HEK293 (cell line): ENCODE measurements at regions not wholly inside any gene's neighbourhood (a gene's known extent, or its start where the extent isn't known, plus 50 kb on each side); places are given as distances from the start of the nearest gene placed in this dataset.

Source experiments
- CTCF ChIA-PET: fragments of 350-600 bp; formaldehyde crosslinking; extraction: SDS; loops from one replicate; lab custom pipeline; 2021; ENCODE audit warnings: antibody characterized with exemption; lab: Yijun Ruan, JAX
- POLR2A ChIA-PET: fragments of 300-600 bp; formaldehyde crosslinking; extraction: SDS; loops from one replicate; lab custom pipeline; 2020; ENCODE audit warnings: antibody characterized with exemption, inconsistent platforms; lab: Yijun Ruan, JAX
- H3K27ac ChIP-seq: fragments of 200-500 bp; sonication (Bioruptor generic); 2 replicates; pipeline ENCODE4 v1.5.1; 2014; ENCODE audit warnings: low read depth, low read length, control low read depth, inconsistent platforms; ENCODE audit errors: extremely low read depth
- H3K36me3 ChIP-seq, 2 experiments: fragments of 200-500 bp in 1 of 2; sonication (Bioruptor generic) in 1 of 2; 1 replicate in 1 of 2; 2 replicates in 1 of 2; pipeline ENCODE4 v1.5.1; 2014 to 2017; ENCODE audit warnings: inconsistent platforms in 2 of 2, low read length in 2 of 2; ENCODE audit not compliant: control insufficient read depth in 2 of 2, insufficient read depth in 1 of 2
- H3K4me1 ChIP-seq: fragments of 200-500 bp; sonication (Bioruptor generic); 2 replicates; pipeline ENCODE4 v1.5.1; 2014; ENCODE audit warnings: mild to moderate bottlenecking, low read length, inconsistent platforms; ENCODE audit not compliant: control insufficient read depth, insufficient read depth
- H3K4me3 ChIP-seq: 2 replicates; pipeline ENCODE4 v1.5.1; 2011; ENCODE audit warnings: low read depth, mild to moderate bottlenecking, control low read depth, low read length, moderate library complexity
- H3K9me3 ChIP-seq: fragments of 200-500 bp; sonication (Bioruptor generic); 2 replicates; pipeline ENCODE4 v1.5.1; 2014; ENCODE audit warnings: low read depth, low read length, inconsistent platforms; ENCODE audit not compliant: control insufficient read depth, insufficient read depth
- HIC1 ChIP-seq: fragments of 450-650 bp; formaldehyde crosslinking; IDR thresholded peaks from 2 replicates; pipeline ENCODE4 v1.5.1; 2016; ENCODE audit warnings: missing biosample characterization, missing genetic modification characterization
- KLF17 ChIP-seq: fragments of 450-650 bp; formaldehyde crosslinking; IDR thresholded peaks from 2 replicates; pipeline ENCODE4 v1.5.1; 2016; ENCODE audit warnings: missing biosample characterization, missing genetic modification characterization
- PATZ1 ChIP-seq: fragments of 450-650 bp; formaldehyde crosslinking; IDR thresholded peaks from 2 replicates; pipeline ENCODE4 v1.5.1; 2016; ENCODE audit warnings: missing biosample characterization, missing genetic modification characterization
- PRDM1 ChIP-seq: fragments of 450-650 bp; formaldehyde crosslinking; IDR thresholded peaks from 2 replicates; pipeline ENCODE4; 2016; ENCODE audit warnings: missing biosample characterization, missing genetic modification characterization
- SETDB1 ChIP-seq: IDR thresholded peaks from one replicate; pipeline ENCODE4 v1.6.1; 2017; ENCODE audit warnings: mild to moderate bottlenecking, low read length, moderate library complexity, mixed read lengths; ENCODE audit not compliant: insufficient read length
- TCF7L2 ChIP-seq: IDR thresholded peaks from 2 replicates; pipeline ENCODE4 v1.6.1; 2011; ENCODE audit warnings: low read depth, mild to moderate bottlenecking, inconsistent platforms, low read length, moderate library complexity, borderline replicate concordance
- ZNF114 ChIP-seq: fragments of 450-650 bp; formaldehyde crosslinking; IDR thresholded peaks from 2 replicates; pipeline ENCODE4 v1.5.0; 2017; ENCODE audit warnings: missing biosample characterization, missing genetic modification characterization
- ZNF155 ChIP-seq: fragments of 450-650 bp; formaldehyde crosslinking; IDR thresholded peaks from 2 replicates; pipeline ENCODE4 v1.5.1; 2016; ENCODE audit warnings: missing biosample characterization, missing genetic modification characterization
- ZNF202 ChIP-seq: fragments of 450-650 bp; formaldehyde crosslinking; IDR thresholded peaks from 2 replicates; pipeline ENCODE4 v1.5.1; 2016; ENCODE audit warnings: missing biosample characterization, missing genetic modification characterization, borderline replicate concordance
- ZNF223 ChIP-seq: fragments of 450-650 bp; formaldehyde crosslinking; IDR thresholded peaks from 2 replicates; pipeline ENCODE4 v1.5.1; 2016; ENCODE audit warnings: missing biosample characterization, missing genetic modification characterization
- ZNF274 ChIP-seq, 2 experiments: fragments of 200-500 bp in 1 of 2; fragments of 450-650 bp in 1 of 2; sonication (Bioruptor generic) in 1 of 2; formaldehyde crosslinking in 1 of 2; IDR thresholded peaks; 2 replicates each; pipeline versions ENCODE4 v1.5.1 to v1.6.1; 2014 to 2016; ENCODE audit warnings: borderline replicate concordance in 1 of 2, inconsistent platforms in 1 of 2, low read length in 1 of 2, missing biosample characterization in 1 of 2, missing genetic modification characterization in 1 of 2
- ZNF354C ChIP-seq: fragments of 450-650 bp; formaldehyde crosslinking; IDR thresholded peaks from 2 replicates; pipeline ENCODE4 v1.5.1; 2016; ENCODE audit warnings: missing biosample characterization, missing genetic modification characterization, low read depth, borderline replicate concordance
- ZNF394 ChIP-seq: fragments of 450-650 bp; formaldehyde crosslinking; IDR thresholded peaks from 2 replicates; pipeline ENCODE4 v1.5.1; 2016; ENCODE audit warnings: missing biosample characterization, missing genetic modification characterization, mild to moderate bottlenecking, moderate library complexity, borderline replicate concordance
- ZNF398 ChIP-seq: fragments of 450-650 bp; formaldehyde crosslinking; IDR thresholded peaks from 2 replicates; pipeline ENCODE4 v1.5.1; 2017; ENCODE audit warnings: missing biosample characterization, missing genetic modification characterization
- ZNF433 ChIP-seq: fragments of 450-650 bp; formaldehyde crosslinking; IDR thresholded peaks from 2 replicates; pipeline ENCODE4 v1.5.1; 2016; ENCODE audit warnings: missing biosample characterization, missing genetic modification characterization, low read depth
- ZNF555 ChIP-seq: fragments of 450-650 bp; formaldehyde crosslinking; conservative IDR thresholded peaks from 2 replicates; pipeline ENCODE4 v1.5.1; 2017; ENCODE audit warnings: missing biosample characterization, mild to moderate bottlenecking, missing genetic modification characterization, inconsistent platforms
- ZNF561 ChIP-seq: fragments of 450-650 bp; IDR thresholded peaks from 2 replicates; pipeline ENCODE4 v1.5.1; 2018; ENCODE audit warnings: missing biosample characterization, missing genetic modification characterization, borderline replicate concordance
- ZNF76 ChIP-seq: fragments of 450-650 bp; formaldehyde crosslinking; IDR thresholded peaks from 2 replicates; pipeline ENCODE4; 2016; ENCODE audit warnings: low read depth, missing biosample characterization, missing genetic modification characterization, borderline replicate concordance
- TF ChIP-seq, protein P1 (sequence below): fragments of 450-650 bp; formaldehyde crosslinking; optimal IDR thresholded peaks from 2 replicates; pipeline ENCODE3; 2016; ENCODE audit warnings: missing biosample characterization, mild to moderate bottlenecking, missing genetic modification characterization

- TF ChIP-seq ZNF433 (tag by site-specific recombination) (no peak), ZNF394 (tag by site-specific recombination) (no peak)
Measured at GRCh38 chr11:80010536-80010935, 569.7 kb upstream of the TENM4 start (continued).

GRCh38 chr11:80009081-80009480 lies 568.3 kb upstream of the TENM4 start:
- TF ChIP-seq ZNF274 (IDR thresholded peaks at IDR 0.05; ENCODE audit: low read length) (no peak), ZNF274 (tag by site-specific recombination; IDR thresholded peaks at IDR 0.05; ENCODE audit: borderline replicate concordance) (no peak), ZNF561 (no peak), ZNF354C (tag by site-specific recombination) (no peak), PATZ1 (no peak), ZNF555 (tag by site-specific recombination) (no peak), KLF17 (tag by site-specific recombination) (no peak), ZNF114 (tag by site-specific recombination) (no peak), ZNF223 (tag by site-specific recombination) (no peak), ZNF433 (tag by site-specific recombination) (no peak), ZNF398 (tag by site-specific recombination) (no peak), SETDB1 (no peak), ZNF155 (no peak), ZNF202 (no peak), TCF7L2 (no peak), HIC1 (tag by site-specific recombination) (no peak), PRDM1 (tag by site-specific recombination) (no peak), ZNF76 (tag by site-specific recombination) (no peak)
- TF ChIP-seq, protein P1, sequence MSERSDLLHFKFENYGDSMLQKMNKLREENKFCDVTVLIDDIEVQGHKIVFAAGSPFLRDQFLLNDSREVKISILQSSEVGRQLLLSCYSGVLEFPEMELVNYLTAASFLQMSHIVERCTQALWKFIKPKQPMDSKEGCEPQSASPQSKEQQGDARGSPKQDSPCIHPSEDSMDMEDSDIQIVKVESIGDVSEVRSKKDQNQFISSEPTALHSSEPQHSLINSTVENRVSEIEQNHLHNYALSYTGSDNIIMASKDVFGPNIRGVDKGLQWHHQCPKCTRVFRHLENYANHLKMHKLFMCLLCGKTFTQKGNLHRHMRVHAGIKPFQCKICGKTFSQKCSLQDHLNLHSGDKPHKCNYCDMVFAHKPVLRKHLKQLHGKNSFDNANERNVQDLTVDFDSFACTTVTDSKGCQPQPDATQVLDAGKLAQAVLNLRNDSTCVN = no peak
- H3K4me3 ChIP-seq = no peak overlapping the region
- H3K27ac ChIP-seq = no peak overlapping the region
- POLR2A ChIA-PET = no interaction called here
- no peaks in the 10 kb centered on the region for H3K9me3 ChIP-seq
- CTCF ChIA-PET = no interaction called here
- H3K36me3 ChIP-seq = no peaks in the 10 kb centered on the region
- H3K4me1 ChIP-seq = no peaks in the 10 kb centered on the region
